ENCODE measurements at regions not wholly inside any gene's neighbourhood (a gene's known extent, or its start where the extent isn't known, plus 50 kb on each side); places are given as distances from the start of the nearest gene placed in this dataset.

DNA sequence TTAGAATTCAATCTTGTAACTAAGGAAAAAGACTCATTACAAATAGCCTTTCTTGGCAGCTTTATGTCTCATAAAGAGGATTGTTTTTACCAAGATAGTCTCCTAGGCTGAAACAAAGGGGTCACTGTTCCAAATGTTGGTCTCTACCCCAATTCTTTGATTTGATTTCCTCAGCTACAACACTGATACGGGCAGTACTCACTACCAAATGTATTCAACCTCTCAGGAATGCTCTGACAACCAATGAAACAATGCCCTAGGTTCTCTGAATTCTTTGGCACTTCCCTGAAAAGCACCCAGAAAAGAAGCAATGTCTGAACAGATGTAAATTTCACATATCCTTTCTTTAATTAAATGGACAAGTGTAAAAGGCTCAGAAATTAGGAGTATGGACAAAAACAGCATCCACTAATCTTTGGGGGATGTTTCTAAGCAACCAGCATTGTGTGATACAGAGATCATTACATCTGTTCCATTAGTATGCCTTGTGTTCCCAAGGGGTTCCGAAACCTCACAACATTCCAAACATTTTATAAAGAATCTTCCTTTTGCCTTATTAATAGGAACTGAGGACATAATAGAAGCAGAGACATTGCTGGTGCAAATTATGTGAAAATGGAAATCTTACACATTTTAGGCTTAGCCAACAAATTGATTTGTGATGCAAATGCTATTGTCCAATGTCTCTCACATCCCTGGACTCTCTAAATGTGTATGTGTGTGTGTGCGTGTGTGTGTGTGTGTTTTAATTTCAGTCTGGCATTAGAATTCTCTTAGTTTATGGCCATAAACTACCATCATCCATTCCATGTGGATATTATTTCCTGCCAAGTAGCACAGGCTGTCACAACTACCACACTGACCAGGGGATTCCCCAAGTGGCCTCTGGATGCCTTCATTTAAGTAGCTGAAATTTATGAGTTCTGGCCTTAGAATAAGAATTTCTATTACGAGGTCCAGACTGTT, 276.0 kb downstream of the MTX2 start:
- DNase-seq, result no peak

DNA sequence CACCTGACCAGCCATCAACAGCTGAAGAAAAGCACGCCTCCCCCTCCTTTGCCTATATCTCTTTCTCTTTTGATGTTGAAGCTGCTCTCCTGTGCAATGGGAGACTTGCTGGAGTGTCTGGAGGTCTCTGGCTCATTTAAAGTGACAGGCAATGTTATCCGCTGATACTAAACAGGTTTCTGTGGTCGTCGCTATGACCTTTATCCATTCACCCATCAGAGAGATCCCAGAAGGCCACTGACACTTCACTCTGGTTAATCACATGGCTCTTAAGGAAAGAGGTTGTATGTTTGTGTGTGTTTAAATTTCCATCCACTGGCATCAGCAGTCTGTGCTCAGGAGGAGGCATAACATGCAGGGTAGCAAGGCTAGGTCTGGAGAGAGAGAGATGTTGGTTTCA, 277.3 kb downstream of the MTX2 start:
- DNase-seq, result no peak

DNA sequence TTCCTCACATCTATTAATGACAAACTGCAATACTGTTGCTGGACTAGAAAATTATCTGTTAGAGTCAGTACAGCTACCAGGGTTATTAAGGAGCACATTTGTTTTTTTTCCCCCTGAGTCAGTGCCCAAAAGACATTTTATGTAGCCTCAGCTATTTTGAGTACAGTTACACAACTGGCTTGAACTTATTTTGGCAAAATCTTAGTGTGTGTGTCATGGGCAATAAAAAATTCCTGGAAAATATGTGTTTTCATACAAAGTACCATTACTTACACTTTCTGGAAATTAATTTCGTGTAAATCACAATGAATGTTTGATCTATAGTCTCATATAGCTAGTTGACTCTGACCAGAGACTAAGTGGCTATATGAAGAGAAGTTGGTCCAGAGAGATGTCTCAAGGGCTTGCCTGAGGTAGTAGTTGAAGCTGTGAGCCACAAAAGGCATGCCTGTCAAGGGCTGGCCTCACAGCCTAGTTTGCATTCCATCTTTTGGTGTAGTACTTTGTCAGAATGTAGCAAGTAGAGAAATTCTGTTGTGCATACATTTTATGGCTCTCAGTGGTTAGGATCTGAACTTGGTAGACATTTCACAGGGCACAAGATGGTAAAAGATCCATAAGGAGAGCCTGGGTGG, 283.4 kb downstream of the MTX2 start:
- no peak for DNase-seq

DNA sequence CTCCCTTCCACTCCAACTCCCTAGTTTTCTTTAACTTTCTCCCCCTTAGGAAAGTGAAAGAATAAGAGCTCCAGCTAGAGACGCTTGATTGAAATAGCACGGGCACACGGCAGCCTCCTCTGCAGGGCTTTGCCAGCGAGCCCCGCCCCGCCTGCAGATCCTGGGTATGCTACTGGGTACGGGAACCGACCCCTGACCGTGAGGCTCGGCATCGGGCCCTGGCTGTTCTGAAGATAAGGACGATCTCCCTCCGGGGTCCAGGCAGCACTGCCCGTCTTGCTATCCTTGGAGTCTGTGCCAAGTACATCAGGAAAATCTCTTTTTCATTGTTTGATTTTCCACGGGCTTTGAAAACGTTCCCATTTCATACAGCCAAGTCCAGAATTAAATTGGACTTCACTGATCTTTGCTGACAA, 284.5 kb downstream of the MTX2 start:
- DNase-seq, result peak; percentile 7 to 13

DNA sequence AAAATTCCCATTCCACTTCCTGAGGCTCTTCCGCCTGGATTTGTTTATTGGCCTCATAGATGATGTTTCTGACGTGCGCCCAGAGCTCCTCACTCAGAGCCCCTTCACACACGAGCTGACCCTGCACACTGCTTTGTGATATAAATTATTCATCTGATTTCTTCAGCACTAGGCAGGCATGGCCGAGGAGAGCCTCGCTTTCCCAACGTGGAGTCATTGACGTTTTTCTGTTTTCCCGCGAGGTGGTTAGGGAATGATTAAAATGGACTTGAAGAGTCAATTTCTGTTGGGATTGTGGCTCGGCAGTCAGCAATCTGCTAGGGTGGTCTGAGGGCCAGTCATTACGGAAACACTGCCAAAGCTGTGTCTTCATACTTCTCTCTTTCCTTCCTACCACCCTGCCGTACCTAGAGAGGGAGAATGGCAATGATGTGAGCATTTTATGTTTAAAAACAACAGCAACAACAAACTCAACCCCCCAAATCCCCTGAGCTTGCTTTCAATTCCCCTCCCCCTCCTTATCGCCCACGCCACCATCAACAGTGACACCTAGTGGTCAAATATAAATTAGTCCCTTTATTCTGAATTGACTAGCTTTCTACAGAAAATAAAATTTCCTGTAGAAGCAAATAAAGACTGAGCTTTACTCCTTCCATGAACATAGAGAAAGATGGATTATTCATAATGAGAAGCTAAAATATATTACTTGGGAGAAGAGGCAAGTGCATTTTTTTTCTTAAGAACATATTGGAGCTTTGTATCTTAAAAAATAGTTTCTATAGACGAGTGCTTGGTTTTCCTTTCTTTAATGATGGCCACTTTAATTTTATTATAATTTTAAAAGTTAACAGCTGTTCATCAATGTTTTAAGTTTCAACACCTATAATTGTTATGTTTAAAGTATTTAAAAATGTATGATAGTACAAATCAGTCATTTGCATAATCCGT, 285.1 kb downstream of the MTX2 start:
- peak; percentile 2 to 17 for DNase-seq

DNA sequence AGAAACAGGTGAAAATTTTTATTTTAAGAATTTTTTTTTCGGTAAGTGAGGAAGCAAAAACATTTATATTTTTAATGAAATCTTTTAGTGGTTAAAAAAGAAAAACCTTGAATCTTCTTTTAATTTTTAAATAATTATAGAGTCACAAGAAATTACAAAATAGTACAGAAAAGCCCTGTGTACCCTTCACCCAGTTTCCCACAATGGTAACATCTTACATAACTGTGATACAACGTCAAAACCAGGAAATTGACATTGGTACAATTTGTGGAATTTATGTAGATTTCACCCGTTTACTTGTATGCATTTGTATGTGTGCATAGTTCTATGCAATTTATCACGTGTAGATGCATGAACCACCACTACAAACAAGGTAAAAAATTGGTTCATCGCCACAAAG, 285.9 kb downstream of the MTX2 start:
- no peak for DNase-seq

DNA sequence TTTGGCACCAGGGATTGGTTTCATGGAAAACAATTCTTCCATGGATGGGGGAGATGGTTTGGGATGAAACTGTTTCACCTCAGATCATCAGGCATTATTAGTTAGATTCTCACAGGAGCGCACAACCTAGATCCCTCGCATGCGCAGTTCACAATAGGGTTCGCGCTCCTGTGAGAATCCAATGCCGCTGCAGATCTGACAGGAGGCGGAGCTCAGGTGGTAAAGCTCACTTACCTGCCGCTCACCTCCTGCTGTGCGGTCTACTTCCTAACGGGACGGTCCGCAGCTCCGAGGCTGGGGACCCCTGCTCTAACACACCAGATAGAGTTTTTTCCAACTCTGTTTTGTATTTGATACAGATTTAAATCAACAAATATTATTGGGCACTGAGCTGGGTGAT, 286.5 kb downstream of the MTX2 start:
- DNase-seq, result no peak

DNA sequence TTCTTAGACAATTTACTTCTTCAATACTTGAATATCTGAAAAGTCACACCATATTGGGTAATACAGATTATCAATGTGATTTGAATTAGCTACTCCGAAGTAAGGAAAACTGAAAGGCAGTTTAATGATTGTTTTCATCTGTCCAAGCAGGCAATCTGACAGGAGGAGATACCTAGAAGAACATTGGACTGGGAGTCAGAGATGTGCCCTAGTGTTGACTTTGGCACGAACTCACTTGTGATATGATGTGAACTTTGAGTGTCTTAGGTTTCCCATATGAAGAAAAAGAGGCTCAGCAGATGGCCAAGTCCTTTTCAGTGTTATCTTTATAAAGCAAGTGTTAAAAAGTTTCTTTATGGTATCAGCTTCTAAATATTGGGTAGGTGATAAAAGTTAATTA, 287.1 kb downstream of the MTX2 start:
- no peak for DNase-seq

DNA sequence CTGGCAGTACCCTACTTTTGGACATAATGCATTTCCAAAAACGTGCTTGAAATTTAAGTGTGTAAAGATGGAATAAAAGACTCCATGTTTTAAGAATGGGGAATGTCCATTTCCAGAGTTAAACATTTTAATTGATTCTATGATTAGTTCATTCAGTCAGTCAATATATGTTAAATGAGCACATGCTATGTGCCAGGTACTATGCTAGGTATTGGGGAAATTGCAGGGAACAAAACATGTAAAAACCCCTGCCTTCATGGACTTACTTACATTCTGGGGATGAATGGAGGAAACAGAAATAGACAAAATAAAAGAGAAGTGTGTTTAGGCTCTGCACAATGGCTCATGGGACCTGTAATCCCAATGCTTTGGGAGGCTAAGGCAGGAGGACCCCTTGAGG, 288.6 kb downstream of the MTX2 start:
- DNase-seq, result no peak

DNA sequence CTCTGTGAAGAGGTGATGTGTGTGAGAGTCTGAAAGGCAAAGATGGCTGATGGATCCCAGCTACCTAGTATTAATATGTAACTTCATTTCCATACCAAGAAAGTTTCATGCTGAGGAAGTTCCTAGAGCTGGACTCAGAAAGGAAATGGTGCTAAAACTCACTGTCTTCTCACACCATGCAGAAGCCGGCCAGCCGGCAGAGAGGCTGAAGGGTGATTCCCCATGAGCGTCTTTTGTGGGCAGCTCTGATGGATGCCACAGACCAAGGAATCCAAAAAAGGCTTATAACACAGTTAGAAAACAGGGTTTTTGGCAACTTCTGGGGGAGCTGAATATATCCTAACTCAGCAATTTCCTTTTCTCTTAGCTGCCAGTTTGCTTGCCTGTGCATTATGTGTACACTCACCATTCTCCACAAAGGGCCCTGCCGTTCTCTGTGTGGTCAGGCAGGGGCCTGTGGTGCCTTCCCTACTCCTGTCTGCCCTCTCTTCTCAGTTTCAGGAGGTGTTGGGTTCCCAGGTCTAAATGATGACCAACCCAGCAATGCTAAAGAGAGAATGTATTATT, 289.4 kb downstream of the MTX2 start:
- no peak for DNase-seq

DNA sequence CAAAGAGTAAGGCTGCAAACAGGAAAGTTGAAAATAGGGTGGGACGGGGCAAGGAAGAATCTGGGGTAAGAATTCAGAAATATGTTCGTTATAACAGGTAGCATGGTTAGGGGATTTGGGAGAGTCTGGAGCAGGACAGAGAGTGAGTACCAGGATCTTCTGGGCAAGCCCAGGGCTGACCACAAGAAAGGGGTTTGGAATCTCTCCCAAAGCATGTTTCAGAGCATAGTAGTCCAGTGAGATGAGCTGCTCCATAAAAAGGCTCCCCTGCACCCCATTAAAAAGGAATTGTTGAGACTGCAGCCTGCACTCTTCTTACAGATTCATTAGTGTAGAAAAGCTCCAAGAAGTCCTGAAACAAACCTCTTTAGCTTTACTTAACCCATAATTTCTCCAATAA, 291.1 kb downstream of the MTX2 start:
- no peak for DNase-seq

DNA sequence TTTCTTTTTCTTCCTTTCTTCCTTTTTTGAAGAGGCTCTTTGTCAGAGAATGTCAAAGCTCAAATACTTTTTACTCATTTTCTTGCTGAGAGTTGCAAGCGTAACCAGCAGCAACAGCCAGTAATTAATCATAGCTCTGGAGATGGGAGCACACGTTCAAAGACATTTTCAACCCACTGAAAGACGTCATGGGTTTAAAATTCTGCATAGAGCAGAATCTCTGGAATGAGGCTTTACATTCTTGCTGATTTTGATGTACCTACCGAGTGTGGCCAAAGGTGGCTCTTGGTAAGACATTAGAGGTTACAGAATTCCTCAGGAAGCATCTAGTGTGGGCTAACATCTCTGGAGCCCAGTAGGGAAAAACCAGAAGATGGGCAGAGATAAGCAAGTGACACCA, 292.5 kb downstream of the MTX2 start:
- no peak for DNase-seq

DNA sequence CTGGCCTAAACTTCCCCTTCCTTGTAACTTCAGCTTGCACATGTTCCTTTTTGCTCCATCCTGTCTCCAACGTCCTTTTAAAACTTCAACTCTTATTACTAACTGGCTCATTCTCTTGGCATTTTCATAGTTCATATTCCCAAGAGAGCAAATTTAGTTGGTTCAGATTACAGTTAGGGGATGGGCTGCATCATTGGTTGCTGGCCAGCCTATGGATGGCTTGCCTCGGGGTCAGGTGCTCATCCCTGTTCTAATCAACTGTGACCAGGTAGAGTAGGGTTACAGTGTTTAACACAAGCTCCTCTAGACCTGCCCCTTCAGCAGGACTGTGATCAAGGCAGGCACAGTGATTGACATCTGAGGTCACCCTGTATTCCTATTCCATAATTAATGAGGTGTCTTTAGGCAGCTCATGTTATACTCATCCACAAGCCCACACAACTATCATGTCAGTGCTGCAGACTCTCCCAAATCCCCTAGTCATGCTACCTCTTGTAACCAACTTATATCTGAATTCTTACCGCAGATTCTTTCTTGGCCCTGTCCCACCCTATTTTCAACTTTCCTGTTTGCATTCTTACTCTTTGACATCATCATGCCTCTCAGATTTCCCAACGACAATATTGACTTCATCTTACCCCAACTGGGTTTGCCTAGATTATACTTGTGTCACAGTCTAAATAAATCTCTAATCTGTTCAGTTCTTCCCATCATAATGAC, 293.3 kb downstream of the MTX2 start:
- DNase-seq, result no peak

DNA sequence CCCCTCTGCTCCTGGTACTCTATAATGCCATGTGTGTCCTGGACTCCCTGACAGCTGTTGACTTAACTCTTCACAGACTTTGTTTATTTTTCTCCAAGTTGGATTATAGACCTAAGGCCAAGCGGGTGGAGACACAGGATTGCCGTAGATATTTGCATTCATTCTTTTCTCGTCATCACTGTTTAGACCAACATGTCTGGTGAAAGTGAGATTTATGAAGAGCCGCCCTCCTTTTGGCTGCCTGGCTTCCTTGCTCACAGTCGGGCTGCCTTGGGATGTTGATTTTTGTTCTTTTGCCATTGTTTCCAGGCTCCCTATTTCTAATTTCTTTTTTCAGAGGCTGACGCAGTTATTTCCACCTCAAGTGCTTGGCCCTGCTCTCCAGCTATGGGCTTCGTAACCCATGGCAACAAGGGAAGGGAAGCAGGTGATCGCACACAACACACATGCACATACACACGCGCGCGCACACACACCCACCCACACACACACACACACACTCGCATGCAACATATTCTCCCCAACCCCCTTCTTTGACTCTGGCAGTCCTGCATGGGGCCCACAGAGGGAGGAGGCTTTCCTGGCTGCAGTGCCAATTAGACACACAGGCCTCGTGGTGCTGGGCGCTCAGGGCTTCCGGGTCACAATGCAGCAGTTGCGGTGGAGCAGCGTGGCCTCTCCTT, 296.5 kb downstream of the MTX2 start:
- DNase-seq, result no peak

DNA sequence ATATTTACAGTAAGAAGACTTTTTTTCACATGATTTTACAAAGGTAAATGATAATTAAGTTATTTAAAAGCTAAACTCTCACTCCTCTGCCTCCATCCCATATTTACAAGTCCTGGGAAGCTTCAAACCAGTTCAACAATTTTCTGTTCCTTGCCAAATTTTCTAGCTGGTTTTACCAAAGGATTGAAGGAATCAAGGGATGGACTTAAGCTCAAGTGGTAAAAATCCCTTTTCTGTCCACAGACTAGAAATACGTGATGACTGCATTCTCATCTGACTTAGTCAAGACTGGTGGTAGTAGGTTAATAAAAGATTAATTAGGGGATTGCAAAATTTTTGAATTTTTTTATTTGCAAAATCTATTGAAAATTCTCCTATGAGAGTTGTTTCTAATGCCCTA, 297.3 kb downstream of the MTX2 start:
- no peak for DNase-seq

DNA sequence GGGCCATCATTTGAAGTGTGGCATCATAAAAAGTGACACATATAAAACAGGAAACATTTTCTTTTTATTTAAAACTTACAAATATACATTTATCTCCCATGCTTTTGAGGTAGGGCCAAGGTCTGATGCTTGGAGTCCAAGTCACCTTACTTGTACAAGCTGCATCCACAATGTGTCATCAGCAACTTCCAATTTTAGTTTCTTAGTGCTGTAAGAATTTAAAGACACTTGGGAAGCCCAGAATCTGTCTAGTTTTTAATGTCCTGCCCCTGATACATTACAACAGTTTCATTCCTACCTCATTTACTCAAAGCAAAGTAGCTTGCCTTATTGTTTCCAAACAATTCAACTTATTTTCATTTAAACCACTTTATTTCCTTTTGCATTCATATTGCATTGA, 297.7 kb downstream of the MTX2 start:
- no peak for DNase-seq

DNA sequence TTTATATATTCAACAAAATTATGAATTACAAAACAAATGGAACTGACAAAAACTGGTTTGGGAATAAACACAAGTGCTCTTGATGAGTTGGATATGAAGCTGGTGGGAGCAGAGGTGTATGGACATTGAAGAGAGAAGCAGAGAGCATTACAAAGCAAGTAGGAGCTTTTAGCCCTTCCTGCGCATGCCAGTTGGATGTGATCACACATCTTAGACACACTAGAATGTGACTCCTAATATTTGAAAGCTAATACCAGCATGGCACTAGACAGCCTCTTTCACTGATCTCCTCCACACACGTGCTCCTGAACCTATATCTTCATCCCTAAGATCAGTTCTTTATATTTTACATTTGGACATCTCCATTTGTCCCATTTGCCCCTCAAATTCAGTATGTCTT, 298.1 kb downstream of the MTX2 start:
- DNase-seq, result no peak

DNA sequence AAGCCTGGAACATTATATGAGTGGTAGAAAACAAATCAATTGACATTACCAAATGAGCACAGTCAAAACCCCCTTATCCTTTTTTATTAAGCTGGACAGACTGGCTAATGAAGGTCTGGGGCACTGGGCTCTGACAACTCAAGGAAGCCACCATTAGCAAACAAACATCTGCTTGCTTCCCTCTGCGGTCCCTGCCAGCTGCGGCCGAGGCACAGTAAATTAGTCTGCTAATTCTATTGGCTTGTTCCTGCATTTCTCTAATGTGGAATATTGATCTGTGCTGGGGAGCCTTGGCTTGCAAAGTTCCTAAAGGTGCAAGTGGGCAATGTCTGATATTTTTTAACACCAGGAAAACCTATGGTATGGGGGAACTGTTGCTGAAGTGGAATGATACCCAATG, 300.3 kb downstream of the MTX2 start:
- no peak for DNase-seq

DNA sequence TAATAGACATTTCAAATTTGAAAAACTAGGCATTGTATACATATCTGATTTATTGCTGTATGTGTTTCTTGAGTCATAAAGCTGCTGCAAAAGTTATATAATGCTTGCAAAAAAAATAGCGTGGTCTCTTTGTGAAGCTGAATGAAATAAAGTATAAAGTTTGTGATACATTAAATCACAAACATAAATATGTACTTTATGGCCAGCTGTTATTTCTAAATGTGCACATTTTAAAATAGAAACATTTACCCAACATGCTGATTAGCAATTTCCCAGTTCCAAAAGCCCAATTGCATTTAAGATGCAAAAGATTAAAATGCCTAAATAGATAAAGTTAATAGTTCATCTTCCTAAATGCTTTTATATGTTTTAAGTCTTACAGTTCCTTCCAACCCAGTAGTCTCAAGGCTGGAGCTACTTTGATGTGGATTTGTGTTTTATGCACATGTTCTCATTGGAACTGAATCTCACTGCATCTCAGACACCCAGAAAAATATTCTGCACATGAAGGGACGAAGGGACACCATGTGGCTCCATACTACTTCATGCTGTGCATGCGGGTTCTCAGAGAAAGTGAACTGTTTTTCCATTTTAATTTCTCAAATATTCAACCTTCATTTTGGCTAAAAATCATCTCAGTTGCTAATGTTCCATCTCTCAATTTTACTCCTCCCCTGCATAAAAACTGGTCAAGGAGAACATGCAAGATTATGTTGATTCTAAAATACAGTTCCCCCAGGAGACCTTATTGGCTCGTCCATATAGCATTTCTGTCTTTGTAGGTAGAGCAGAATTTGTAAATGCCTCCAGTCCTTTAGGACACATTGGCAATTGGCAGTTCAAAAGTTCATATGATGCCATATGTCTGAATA, 304.6 kb downstream of the MTX2 start:
- no peak for DNase-seq

DNA sequence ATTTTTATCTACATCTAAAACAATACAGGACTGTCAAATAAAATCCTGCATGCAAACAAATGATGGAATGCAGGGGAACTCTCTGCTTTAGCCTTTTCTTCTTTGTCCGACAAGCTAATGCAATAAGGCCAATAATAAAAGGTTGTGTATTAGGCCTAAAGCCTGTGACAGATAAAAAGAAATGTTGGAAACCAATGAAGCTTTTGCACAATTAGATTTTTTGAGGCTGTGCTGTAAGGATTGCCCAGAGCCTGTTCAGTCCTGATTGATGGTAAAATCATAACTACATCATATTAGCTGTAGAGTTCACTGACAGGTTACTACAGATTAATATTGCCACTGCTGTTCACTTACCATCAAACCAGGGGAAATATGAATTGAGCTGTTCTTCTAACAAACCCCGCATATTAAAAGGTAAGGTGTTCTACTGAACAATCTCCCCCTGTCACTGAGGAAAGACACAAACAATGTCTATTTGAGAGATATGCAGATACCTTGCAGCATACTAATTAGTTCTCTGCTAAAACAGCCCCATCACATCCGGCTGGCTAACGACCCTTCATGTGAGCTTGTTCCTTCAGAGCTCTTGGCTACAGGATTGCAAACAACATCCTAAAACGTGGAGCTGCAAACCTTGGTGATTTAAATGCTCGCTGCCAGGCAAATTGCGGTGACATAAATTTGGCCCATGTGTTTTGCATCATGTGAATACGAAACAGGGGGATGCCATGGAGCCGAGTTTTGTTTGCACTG, 305.4 kb downstream of the MTX2 start:
- no peak for DNase-seq
